ENCODE measurements at regions not wholly inside any gene's neighbourhood (a gene's known extent, or its start where the extent isn't known, plus 50 kb on each side); places are given as distances from the start of the nearest gene placed in this dataset.

GRCh38 chr16:54846766-54847165, 83.9 kb upstream of the IRX5 start:
- H3K27ac ChIP-seq (ENCODE audit: low read depth, low read length) = no peak overlapping the region
- H3K4me1 ChIP-seq (ENCODE audit: control insufficient read depth, insufficient read depth, low read length) = no peaks in the 10 kb centered on the region
- no peaks in the 10 kb centered on the region for H3K27me3 ChIP-seq (ENCODE audit: control insufficient read depth, insufficient read depth, low read length)
- H3K36me3 ChIP-seq (ENCODE audit: control insufficient read depth, insufficient read depth, low read length) = no peaks in the 10 kb centered on the region
- H3K4me3 ChIP-seq (ENCODE audit: low read depth, low read length) = no peak overlapping the region
- H3K9me3 ChIP-seq (ENCODE audit: control insufficient read depth, insufficient read depth, low read depth, low read length) = peaks cover 6% of the 10 kb centered on the region; the same call in 1 of the 2 replicates
- H3K9ac ChIP-seq (ENCODE audit: low read length) = no peak overlapping the region

- H3K27ac ChIP-seq (ENCODE audit: low read depth, low read length) = no peak overlapping the region
- no peak overlapping the region for H3K9ac ChIP-seq (ENCODE audit: low read length)
- H3K27me3 ChIP-seq (ENCODE audit: control insufficient read depth, insufficient read depth, low read length) = no peaks in the 10 kb centered on the region
- H3K4me3 ChIP-seq (ENCODE audit: low read depth, low read length) = no peak overlapping the region
- H3K36me3 ChIP-seq (ENCODE audit: control insufficient read depth, insufficient read depth, low read length) = no peaks in the 10 kb centered on the region
- no peaks in the 10 kb centered on the region for H3K4me1 ChIP-seq (ENCODE audit: control insufficient read depth, insufficient read depth, low read length)
- peaks cover 6% of the 10 kb centered on the region; the same call in 1 of the 2 replicates for H3K9me3 ChIP-seq (ENCODE audit: control insufficient read depth, insufficient read depth, low read depth, low read length)
Observed at GRCh38 chr16:54843424-54843750, 87.3 kb upstream of the IRX5 start.

GRCh38 chr16:54842743-54843423, 87.8 kb upstream of the IRX5 start:
- H3K4me1 ChIP-seq (ENCODE audit: control insufficient read depth, insufficient read depth, low read length) = no peaks in the 10 kb centered on the region
- no peaks in the 10 kb centered on the region for H3K27me3 ChIP-seq (ENCODE audit: control insufficient read depth, insufficient read depth, low read length)
- H3K9me3 ChIP-seq (ENCODE audit: control insufficient read depth, insufficient read depth, low read depth, low read length) = peaks cover 6% of the 10 kb centered on the region; the same call in 1 of the 2 replicates
- H3K36me3 ChIP-seq (ENCODE audit: control insufficient read depth, insufficient read depth, low read length) = no peaks in the 10 kb centered on the region
- no peak overlapping the region for H3K27ac ChIP-seq (ENCODE audit: low read depth, low read length)
- no peak overlapping the region for H3K9ac ChIP-seq (ENCODE audit: low read length)
- H3K4me3 ChIP-seq (ENCODE audit: low read depth, low read length) = no peak overlapping the region

GRCh38 chr16:54829691-54830090, 101.0 kb upstream of the IRX5 start:
- no peaks in the 10 kb centered on the region for H3K4me1 ChIP-seq (ENCODE audit: control insufficient read depth, insufficient read depth, low read length)
- no peak overlapping the region for H3K4me3 ChIP-seq (ENCODE audit: low read depth, low read length)
- H3K36me3 ChIP-seq (ENCODE audit: control insufficient read depth, insufficient read depth, low read length) = no peaks in the 10 kb centered on the region
- no peaks in the 10 kb centered on the region for H3K27me3 ChIP-seq (ENCODE audit: control insufficient read depth, insufficient read depth, low read length)
- H3K9me3 ChIP-seq (ENCODE audit: control insufficient read depth, insufficient read depth, low read depth, low read length) = peaks cover 9% of the 10 kb centered on the region; the same call in 1 of the 2 replicates
- H3K9ac ChIP-seq (ENCODE audit: low read length) = no peak overlapping the region
- H3K27ac ChIP-seq (ENCODE audit: low read depth, low read length) = no peak overlapping the region

- H3K4me3 ChIP-seq (ENCODE audit: low read depth, low read length) = no peak overlapping the region
- no peak overlapping the region for H3K27ac ChIP-seq (ENCODE audit: low read depth, low read length)
- no peaks in the 10 kb centered on the region for H3K36me3 ChIP-seq (ENCODE audit: control insufficient read depth, insufficient read depth, low read length)
- H3K9ac ChIP-seq (ENCODE audit: low read length) = no peak overlapping the region
- H3K4me1 ChIP-seq (ENCODE audit: control insufficient read depth, insufficient read depth, low read length) = peaks cover 7% of the 10 kb centered on the region
- no peaks in the 10 kb centered on the region for H3K27me3 ChIP-seq (ENCODE audit: control insufficient read depth, insufficient read depth, low read length)
- H3K9me3 ChIP-seq (ENCODE audit: control insufficient read depth, insufficient read depth, low read depth, low read length) = no peaks in the 10 kb centered on the region
Observed at GRCh38 chr16:54822892-54823291, 107.8 kb upstream of the IRX5 start.

GRCh38 chr16:54822492-54822891, 108.2 kb upstream of the IRX5 start:
- Histone ChIP-seq H3K9me3 (ENCODE audit: control insufficient read depth, insufficient read depth, low read depth, low read length) (no peaks in the 10 kb centered on the region), H3K27ac (ENCODE audit: low read depth, low read length) (no peak overlapping the region), H3K4me1 (ENCODE audit: control insufficient read depth, insufficient read depth, low read length) (peaks cover 11% of the 10 kb centered on the region), H3K9ac (ENCODE audit: low read length) (no peak overlapping the region), H3K4me3 (ENCODE audit: low read depth, low read length) (no peak overlapping the region), H3K27me3 (ENCODE audit: control insufficient read depth, insufficient read depth, low read length) (no peaks in the 10 kb centered on the region), H3K36me3 (ENCODE audit: control insufficient read depth, insufficient read depth, low read length) (no peaks in the 10 kb centered on the region)

GRCh38 chr16:54821731-54822130, 108.9 kb upstream of the IRX5 start:
- no peaks in the 10 kb centered on the region for H3K36me3 ChIP-seq (ENCODE audit: control insufficient read depth, insufficient read depth, low read length)
- peaks cover 12% of the 10 kb centered on the region for H3K4me1 ChIP-seq (ENCODE audit: control insufficient read depth, insufficient read depth, low read length)
- no peak overlapping the region for H3K4me3 ChIP-seq (ENCODE audit: low read depth, low read length)
- H3K27ac ChIP-seq (ENCODE audit: low read depth, low read length) = no peak overlapping the region
- H3K27me3 ChIP-seq (ENCODE audit: control insufficient read depth, insufficient read depth, low read length) = no peaks in the 10 kb centered on the region
- H3K9me3 ChIP-seq (ENCODE audit: control insufficient read depth, insufficient read depth, low read depth, low read length) = no peaks in the 10 kb centered on the region
- H3K9ac ChIP-seq (ENCODE audit: low read length) = no peak overlapping the region

- no peaks in the 10 kb centered on the region for H3K27me3 ChIP-seq (ENCODE audit: control insufficient read depth, insufficient read depth, low read length)
- H3K4me1 ChIP-seq (ENCODE audit: control insufficient read depth, insufficient read depth, low read length) = peaks cover 12% of the 10 kb centered on the region
- H3K27ac ChIP-seq (ENCODE audit: low read depth, low read length) = no peak overlapping the region
- H3K9ac ChIP-seq (ENCODE audit: low read length) = no peak overlapping the region
- H3K36me3 ChIP-seq (ENCODE audit: control insufficient read depth, insufficient read depth, low read length) = no peaks in the 10 kb centered on the region
- no peaks in the 10 kb centered on the region for H3K9me3 ChIP-seq (ENCODE audit: control insufficient read depth, insufficient read depth, low read depth, low read length)
- no peak overlapping the region for H3K4me3 ChIP-seq (ENCODE audit: low read depth, low read length)
Observed at GRCh38 chr16:54817940-54818574, 112.6 kb upstream of the IRX5 start.

- no peak overlapping the region for H3K9ac ChIP-seq (ENCODE audit: low read length)
- H3K36me3 ChIP-seq (ENCODE audit: control insufficient read depth, insufficient read depth, low read length) = no peaks in the 10 kb centered on the region
- no peaks in the 10 kb centered on the region for H3K9me3 ChIP-seq (ENCODE audit: control insufficient read depth, insufficient read depth, low read depth, low read length)
- H3K4me1 ChIP-seq (ENCODE audit: control insufficient read depth, insufficient read depth, low read length) = peaks cover 18% of the 10 kb centered on the region
- H3K27ac ChIP-seq (ENCODE audit: low read depth, low read length) = no peak overlapping the region
- H3K4me3 ChIP-seq (ENCODE audit: low read depth, low read length) = no peak overlapping the region
- H3K27me3 ChIP-seq (ENCODE audit: control insufficient read depth, insufficient read depth, low read length) = no peaks in the 10 kb centered on the region
Observed at GRCh38 chr16:54817432-54817831, 113.2 kb upstream of the IRX5 start.

- Histone ChIP-seq H3K27ac (ENCODE audit: low read depth, low read length) (no peak overlapping the region), H3K9ac (ENCODE audit: low read length) (no peak overlapping the region), H3K9me3 (ENCODE audit: control insufficient read depth, insufficient read depth, low read depth, low read length) (no peaks in the 10 kb centered on the region), H3K27me3 (ENCODE audit: control insufficient read depth, insufficient read depth, low read length) (no peaks in the 10 kb centered on the region), H3K36me3 (ENCODE audit: control insufficient read depth, insufficient read depth, low read length) (no peaks in the 10 kb centered on the region), H3K4me3 (ENCODE audit: low read depth, low read length) (no peak overlapping the region), H3K4me1 (ENCODE audit: control insufficient read depth, insufficient read depth, low read length) (peaks cover 18% of the 10 kb centered on the region)
Observed at GRCh38 chr16:54816471-54816870, 114.2 kb upstream of the IRX5 start.

- no peaks in the 10 kb centered on the region for H3K36me3 ChIP-seq (ENCODE audit: control insufficient read depth, insufficient read depth, low read length)
- H3K4me3 ChIP-seq (ENCODE audit: low read depth, low read length) = no peak overlapping the region
- no peak overlapping the region for H3K9ac ChIP-seq (ENCODE audit: low read length)
- no peaks in the 10 kb centered on the region for H3K9me3 ChIP-seq (ENCODE audit: control insufficient read depth, insufficient read depth, low read depth, low read length)
- no peaks in the 10 kb centered on the region for H3K27me3 ChIP-seq (ENCODE audit: control insufficient read depth, insufficient read depth, low read length)
- no peak overlapping the region for H3K27ac ChIP-seq (ENCODE audit: low read depth, low read length)
- peaks cover 18% of the 10 kb centered on the region for H3K4me1 ChIP-seq (ENCODE audit: control insufficient read depth, insufficient read depth, low read length)
Observed at GRCh38 chr16:54815177-54815576, 115.5 kb upstream of the IRX5 start.

All from HUES6 (cell line).